Caco-2 (cell line): ENCODE measurements at regions not wholly inside any gene's neighbourhood (a gene's known extent, or its start where the extent isn't known, plus 50 kb on each side); places are given as distances from the start of the nearest gene placed in this dataset.

Experiments
- BruUV-seq: library from RNA; stranded (reverse); fragments of 400-500 nt; replicated peaks from 2 replicates; lab custom pipeline; 2021; lab: Mats Ljungman, UMichigan
- CTCF ChIA-PET: fragments of 300-600 bp; sonication (Branson Sonifier 250); formaldehyde crosslinking; loops from one replicate; lab custom pipeline; 2022; ENCODE audit warnings: antibody characterized with exemption; lab: Charles Lee
- POLR2A ChIA-PET: fragments of 300-600 bp; sonication (Branson Sonifier 250); formaldehyde crosslinking; loops from one replicate; lab custom pipeline; 2022; ENCODE audit warnings: antibody characterized with exemption; lab: Charles Lee
- DNase-seq, 2 experiments: peaks; one replicate each; pipeline versions ENCODE4 v3.0.0 to v3.0.0-alpha.2; 2020 to 2022
- H3K27me3 ChIP-seq: replicated peaks from 2 replicates; pipeline ENCODE4 v1.6.0; 2011; ENCODE audit warnings: low read length; ENCODE audit not compliant: control insufficient read depth, insufficient read depth
- H3K36me3 ChIP-seq: 2 replicates; pipeline ENCODE4 v1.5.1; 2011; ENCODE audit warnings: low read length; ENCODE audit not compliant: control insufficient read depth, insufficient read depth
- H3K4me1 ChIP-seq: fragments of 250-450 bp; sonication (Bioruptor Pico); 2 replicates; pipeline ENCODE4 v1.5.1; 2020; ENCODE audit warnings: mild to moderate bottlenecking
- H3K4me3 ChIP-seq: 2 replicates; pipeline ENCODE4 v1.5.1; 2011; ENCODE audit warnings: low read depth, mild to moderate bottlenecking, control low read depth, low read length
- H3K9me3 ChIP-seq: fragments of 250-450 bp; sonication (Bioruptor Pico); 2 replicates; pipeline ENCODE4 v1.5.1; 2020; ENCODE audit warnings: mild to moderate bottlenecking, moderate library complexity
- H3K27ac Mint-ChIP-seq: one replicate; pipeline ENCODE4 v1.8.0; 2022; ENCODE audit warnings: mixed read lengths; ENCODE audit not compliant: unreplicated experiment
- H3K27me3 Mint-ChIP-seq: one replicate; pipeline ENCODE4 v1.8.0; 2022; ENCODE audit warnings: mixed read lengths; ENCODE audit not compliant: insufficient read depth, unreplicated experiment
- H3K36me3 Mint-ChIP-seq: one replicate; pipeline ENCODE4 v1.8.0; 2022; ENCODE audit warnings: mild to moderate bottlenecking, mixed read lengths; ENCODE audit not compliant: insufficient read depth, unreplicated experiment
- H3K4me1 Mint-ChIP-seq: one replicate; pipeline ENCODE4 v1.8.0; 2022; ENCODE audit warnings: low read depth, mixed read lengths; ENCODE audit not compliant: unreplicated experiment
- H3K4me3 Mint-ChIP-seq: one replicate; pipeline ENCODE4 v1.8.0; 2022; ENCODE audit warnings: mild to moderate bottlenecking, moderate library complexity, mixed read lengths; ENCODE audit not compliant: unreplicated experiment
- H3K9me3 Mint-ChIP-seq: one replicate; pipeline ENCODE4 v1.8.0; 2022; ENCODE audit warnings: mixed read lengths; ENCODE audit not compliant: unreplicated experiment
- intact Hi-C: fragments of 100-400 bp; cut with micrococcal nuclease; formaldehyde crosslinking; loops from one replicate; pipeline ENCODE4 v1.10.0; 2022; ENCODE audit not compliant: unreplicated experiment
- TF ChIP-seq, protein P1 (sequence below), 2 experiments: fragments of 200-600 bp in 1 of 2; IDR thresholded peaks; 1 replicate in 1 of 2; 2 replicates in 1 of 2; pipeline versions ENCODE4 v1.5.1 to v1.8.0; 2011 to 2022; ENCODE audit warnings: antibody characterized with exemption in 1 of 2, control low read depth in 1 of 2, inconsistent platforms in 1 of 2, low read depth in 1 of 2, low read length in 1 of 2, mild to moderate bottlenecking in 1 of 2, moderate library complexity in 1 of 2; ENCODE audit not compliant: insufficient read depth in 1 of 2, severe bottlenecking in 1 of 2, unreplicated experiment in 1 of 2

DNA sequence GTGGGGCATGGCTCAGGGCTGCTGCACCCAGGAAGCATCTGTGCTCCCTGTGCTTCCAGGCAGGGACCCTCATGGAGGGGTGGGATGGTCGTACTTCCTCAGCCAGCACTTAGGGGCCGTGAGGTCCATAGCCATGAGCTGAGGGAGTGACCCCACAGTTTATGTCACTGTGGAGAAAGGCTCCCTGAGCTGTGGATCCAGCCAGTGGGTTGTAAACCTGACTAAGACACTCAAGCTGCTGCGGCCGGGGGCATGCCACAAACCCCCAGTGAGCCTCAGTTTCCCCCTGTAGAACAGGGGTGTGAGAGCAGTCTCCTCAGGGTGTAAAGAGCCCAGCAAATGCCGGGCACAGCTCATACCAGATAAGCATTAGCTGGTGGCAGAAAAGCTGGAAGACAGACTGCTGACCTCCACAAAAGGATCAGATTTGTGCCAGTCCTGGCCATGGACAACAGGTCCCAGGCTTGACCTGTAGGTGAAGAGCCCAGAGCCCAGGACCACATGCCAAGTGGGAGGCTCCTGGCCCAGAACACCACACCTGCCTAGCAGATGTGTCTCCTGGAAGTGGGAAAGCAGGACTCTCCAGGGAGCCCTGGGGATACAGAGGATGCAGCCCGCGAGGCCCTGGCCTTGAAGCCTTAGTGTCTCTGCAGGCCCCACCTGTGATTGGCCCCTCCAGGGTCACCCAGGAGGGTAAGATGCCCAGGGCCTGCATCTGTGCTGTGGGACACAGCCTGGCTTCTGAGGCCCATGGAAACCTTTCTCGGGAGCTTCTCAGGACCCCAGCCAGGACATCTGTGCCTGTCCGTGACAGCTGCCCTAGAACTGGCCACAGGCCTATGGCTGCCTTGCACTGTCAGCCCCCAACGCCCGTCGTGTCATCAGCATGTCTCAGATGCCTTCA, 78.1 kb upstream of the RET start:
- Histone ChIP-seq H3K36me3 (no peaks in the 10 kb centered on the region), H3K27me3 (0 out of 2 replicates have a peak, but pooled peaks cover 1% of the 10 kb centered on the region), H3K4me1 (no peaks in the 10 kb centered on the region), H3K9me3 (no peaks in the 10 kb centered on the region), H3K4me3 (no peak overlapping the region)
- Mint-ChIP-seq H3K9me3 (no peaks in the 10 kb centered on the region), H3K36me3 (no peaks in the 10 kb centered on the region), H3K4me1 (no peaks in the 10 kb centered on the region), H3K27ac (no peak overlapping the region), H3K4me3 (no peak overlapping the region), H3K27me3 (peaks cover 10% of the 10 kb centered on the region)
- intact Hi-C loops = no loop called here
- ChIA-PET POLR2A (no interaction called here), CTCF (no interaction called here)
- TF ChIP-seq, protein P1, sequence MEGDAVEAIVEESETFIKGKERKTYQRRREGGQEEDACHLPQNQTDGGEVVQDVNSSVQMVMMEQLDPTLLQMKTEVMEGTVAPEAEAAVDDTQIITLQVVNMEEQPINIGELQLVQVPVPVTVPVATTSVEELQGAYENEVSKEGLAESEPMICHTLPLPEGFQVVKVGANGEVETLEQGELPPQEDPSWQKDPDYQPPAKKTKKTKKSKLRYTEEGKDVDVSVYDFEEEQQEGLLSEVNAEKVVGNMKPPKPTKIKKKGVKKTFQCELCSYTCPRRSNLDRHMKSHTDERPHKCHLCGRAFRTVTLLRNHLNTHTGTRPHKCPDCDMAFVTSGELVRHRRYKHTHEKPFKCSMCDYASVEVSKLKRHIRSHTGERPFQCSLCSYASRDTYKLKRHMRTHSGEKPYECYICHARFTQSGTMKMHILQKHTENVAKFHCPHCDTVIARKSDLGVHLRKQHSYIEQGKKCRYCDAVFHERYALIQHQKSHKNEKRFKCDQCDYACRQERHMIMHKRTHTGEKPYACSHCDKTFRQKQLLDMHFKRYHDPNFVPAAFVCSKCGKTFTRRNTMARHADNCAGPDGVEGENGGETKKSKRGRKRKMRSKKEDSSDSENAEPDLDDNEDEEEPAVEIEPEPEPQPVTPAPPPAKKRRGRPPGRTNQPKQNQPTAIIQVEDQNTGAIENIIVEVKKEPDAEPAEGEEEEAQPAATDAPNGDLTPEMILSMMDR (IDR thresholded peaks at IDR 0.05; ENCODE audit: insufficient read depth in 1 of 2, low read depth in 1 of 2, low read length in 1 of 2, severe bottlenecking in 1 of 2, unreplicated experiment in 1 of 2) = no peak
- DNase-seq = peak; percentile 1 to 34
- BruUV-seq = no TSS peak

DNA sequence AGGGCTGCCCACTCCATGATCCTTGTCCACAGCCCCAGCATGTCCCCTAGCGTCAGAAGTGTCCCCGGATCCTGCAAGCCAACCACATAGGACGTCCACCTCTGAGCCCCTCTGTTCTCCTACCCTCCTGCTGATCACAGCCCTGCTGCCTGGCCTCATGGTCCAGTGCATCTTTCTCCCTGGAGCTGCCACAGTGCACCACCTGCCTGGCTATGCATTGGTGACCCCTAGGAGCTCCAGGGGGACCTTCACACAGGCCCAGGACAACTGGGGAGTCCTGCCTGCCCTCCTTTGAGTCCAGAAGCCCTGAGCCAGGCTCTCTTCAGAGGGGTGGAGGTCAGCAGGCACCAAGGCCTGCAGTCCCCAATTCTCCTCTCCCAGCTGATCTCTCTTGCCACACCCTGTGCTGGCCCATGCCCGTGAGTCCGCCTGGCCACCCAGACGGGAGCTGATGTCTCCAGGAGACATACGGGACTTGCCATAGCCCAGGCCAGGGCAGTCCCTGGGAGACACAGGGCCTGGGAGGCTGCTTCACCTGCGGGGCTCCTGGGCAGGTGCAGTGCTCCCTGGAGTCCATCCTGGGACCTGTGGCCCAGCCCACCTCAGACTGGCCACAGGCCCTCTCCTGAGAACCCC, 77.4 kb upstream of the RET start:
- no peaks in the 10 kb centered on the region for H3K9me3 Mint-ChIP-seq
- no peaks in the 10 kb centered on the region for H3K36me3 ChIP-seq
- DNase-seq = peak in 1 of 2 experiments; percentile 30
- intact Hi-C loops = no loop called here
- no peaks in the 10 kb centered on the region for H3K36me3 Mint-ChIP-seq
- H3K4me3 ChIP-seq = no peak overlapping the region
- BruUV-seq = no TSS peak
- H3K4me1 ChIP-seq = no peaks in the 10 kb centered on the region
- H3K4me3 Mint-ChIP-seq = no peak overlapping the region
- H3K27me3 Mint-ChIP-seq = peaks cover 8% of the 10 kb centered on the region
- H3K27ac Mint-ChIP-seq = no peak overlapping the region
- no peaks in the 10 kb centered on the region for H3K9me3 ChIP-seq
- CTCF ChIA-PET = no interaction called here
- TF ChIP-seq, protein P1 (IDR thresholded peaks at IDR 0.05; ENCODE audit: insufficient read depth in 1 of 2, low read depth in 1 of 2, low read length in 1 of 2, severe bottlenecking in 1 of 2, unreplicated experiment in 1 of 2) = no peak
- POLR2A ChIA-PET = no interaction called here
- H3K4me1 Mint-ChIP-seq = no peaks in the 10 kb centered on the region
- 0 out of 2 replicates have a peak, but pooled peaks cover 1% of the 10 kb centered on the region for H3K27me3 ChIP-seq

DNA sequence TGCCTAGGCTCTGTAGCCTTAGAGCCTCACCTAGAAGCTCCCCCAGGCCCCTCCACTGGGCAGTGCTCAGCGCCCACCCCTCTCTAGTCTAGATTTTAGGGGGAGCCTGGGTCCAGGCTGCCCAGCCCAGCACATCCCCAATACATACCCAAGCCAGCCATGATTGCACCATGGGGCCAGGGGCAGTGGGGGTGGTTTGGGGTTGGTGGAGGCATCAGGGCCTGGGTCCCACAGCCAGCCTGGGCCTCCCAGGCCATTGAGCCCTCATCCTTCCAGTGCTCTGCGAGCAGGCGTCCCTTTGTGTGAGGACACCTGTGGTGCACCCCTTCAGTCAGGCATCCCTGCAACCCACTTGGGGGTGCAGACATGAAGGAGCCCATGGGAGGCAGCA, 76.9 kb upstream of the RET start:
- Histone ChIP-seq H3K4me1 (no peaks in the 10 kb centered on the region), H3K4me3 (no peak overlapping the region), H3K27me3 (0 out of 2 replicates have a peak, but pooled peaks cover 1% of the 10 kb centered on the region), H3K36me3 (no peaks in the 10 kb centered on the region), H3K9me3 (no peaks in the 10 kb centered on the region)
- Mint-ChIP-seq H3K4me1 (no peaks in the 10 kb centered on the region), H3K4me3 (no peak overlapping the region), H3K27me3 (peaks cover 6% of the 10 kb centered on the region), H3K27ac (no peak overlapping the region), H3K36me3 (no peaks in the 10 kb centered on the region), H3K9me3 (no peaks in the 10 kb centered on the region)
- intact Hi-C loops = no loop called here
- TF ChIP-seq, protein P1 (IDR thresholded peaks at IDR 0.05; ENCODE audit: insufficient read depth in 1 of 2, low read depth in 1 of 2, low read length in 1 of 2, severe bottlenecking in 1 of 2, unreplicated experiment in 1 of 2) = no peak
- BruUV-seq = no TSS peak
- CTCF ChIA-PET = no interaction called here
- DNase-seq = peak; percentile 1 to 28
- POLR2A ChIA-PET = no interaction called here
